HG02840 (cell line): ENCODE measurements at regions not wholly inside any gene's neighbourhood (a gene's known extent, or its start where the extent isn't known, plus 50 kb on each side); places are given as distances from the start of the nearest gene placed in this dataset.

Experiments
- ATAC-seq: cut with Tn5 transposase; IDR thresholded peaks from one replicate; pipeline ENCODE4 v1.9.1; 2021; ENCODE audit warnings: mild to moderate bottlenecking, moderate library complexity, moderate number of reproducible peaks; ENCODE audit not compliant: unreplicated experiment, low FRiP score

DNA sequence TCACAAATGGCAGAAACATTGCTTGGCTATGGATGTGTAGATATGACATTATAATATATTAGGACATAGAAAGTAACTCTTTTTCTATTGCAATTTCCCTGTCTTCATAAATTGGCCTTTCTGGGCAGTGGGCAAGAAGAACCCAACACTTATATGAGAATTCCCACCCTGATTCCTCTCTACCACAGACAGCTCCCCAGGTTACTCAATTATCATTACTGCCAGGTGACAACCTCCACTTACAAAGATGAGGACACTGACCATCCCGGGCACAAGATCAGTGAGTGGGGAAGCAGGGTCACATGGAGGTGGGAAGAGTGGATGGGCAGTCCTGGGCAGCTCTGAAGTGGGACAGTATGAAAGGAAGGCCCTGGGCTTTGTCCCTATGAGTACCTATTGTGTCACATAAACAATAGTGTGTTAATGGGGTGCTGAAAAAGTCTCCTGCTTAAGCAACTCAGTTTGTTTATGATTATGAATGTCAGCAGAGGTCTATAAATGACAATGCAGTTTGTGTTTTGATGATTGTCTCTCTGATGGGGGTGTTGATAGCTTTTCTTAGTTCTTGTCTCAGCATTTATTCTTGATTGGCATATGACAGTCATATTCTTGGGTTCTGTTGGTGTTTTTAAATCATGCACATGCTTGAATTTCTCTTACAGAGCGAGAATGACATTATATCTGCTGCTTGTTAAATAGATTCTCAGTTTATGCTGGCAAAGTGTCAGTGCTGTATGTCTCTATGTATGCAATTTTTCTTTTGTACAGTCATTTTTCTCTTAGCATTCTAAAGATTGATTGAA is 99.9 kb downstream of the SLIT2 start:
- no peak for ATAC-seq

DNA sequence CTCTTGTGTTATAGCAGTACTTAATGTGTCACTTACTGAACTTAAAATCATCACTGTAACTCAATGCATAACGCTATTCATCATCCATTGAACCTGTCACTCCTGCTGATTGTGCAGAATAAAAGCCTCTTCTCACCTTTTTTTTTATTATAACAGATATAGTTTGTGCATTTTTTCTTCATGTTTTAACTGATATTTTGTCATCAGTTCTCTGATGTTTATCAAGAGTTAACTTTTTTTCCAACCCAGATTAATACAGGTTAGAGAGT is 100.4 kb downstream of the SLIT2 start:
- ATAC-seq: no peak

DNA sequence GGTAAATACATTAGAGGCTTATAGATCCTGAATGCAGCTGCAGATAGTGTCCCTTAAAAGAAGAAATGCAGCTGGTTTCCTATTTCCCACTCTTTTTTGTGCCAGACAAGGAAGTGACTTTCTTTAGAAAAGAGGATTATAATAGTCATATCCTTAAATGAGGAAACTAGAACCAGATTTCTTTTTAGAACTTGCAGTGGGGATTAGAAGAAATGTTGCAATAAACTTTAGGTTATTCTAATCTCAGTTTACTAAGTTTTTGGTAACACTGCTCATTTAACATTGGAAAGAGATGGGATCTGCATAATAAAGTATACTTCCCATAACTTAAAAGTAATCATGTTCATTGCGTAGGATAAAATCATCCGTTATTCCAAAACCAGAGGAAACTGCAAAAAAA is 101.9 kb downstream of the SLIT2 start:
- no peak for ATAC-seq

DNA sequence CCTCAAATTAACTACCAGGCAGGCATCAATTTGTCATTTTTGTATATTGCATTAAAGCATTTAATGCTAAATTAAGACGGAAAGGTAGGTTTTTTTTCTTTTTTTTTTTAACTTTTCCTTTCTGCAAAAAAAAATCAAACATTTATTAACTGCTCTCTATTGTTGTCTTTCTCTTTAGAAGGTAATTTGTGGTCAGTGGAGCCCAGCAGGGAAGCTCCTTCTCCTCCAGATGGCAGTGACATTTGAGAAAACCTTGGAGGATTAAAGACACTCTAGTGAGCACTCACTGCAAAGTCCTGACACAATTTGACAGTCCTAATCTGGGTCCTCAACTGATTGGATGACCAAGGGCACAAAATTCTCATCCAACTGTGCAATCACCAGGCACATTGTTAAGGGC is 102.4 kb downstream of the SLIT2 start:
- no peak for ATAC-seq

DNA sequence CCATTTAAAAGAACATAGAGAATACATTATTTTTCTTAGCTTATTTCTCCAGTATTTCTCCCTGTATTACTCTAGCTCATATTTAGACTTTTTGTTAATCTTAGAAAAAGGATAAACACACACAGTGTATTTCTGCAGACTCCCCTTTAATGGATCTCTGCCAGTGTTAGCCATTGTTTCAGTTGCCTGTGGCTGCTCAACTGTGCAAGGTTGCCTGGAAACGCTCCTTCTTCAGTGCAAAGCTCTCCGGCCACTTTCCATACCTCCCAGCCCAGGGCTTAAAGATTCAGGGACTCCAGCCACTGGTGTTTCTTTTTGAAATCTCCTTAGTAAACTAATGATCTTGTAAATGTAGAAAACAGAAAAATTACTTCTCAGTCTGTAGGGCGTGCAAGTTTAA is 104.9 kb downstream of the SLIT2 start:
- ATAC-seq: no peak

DNA sequence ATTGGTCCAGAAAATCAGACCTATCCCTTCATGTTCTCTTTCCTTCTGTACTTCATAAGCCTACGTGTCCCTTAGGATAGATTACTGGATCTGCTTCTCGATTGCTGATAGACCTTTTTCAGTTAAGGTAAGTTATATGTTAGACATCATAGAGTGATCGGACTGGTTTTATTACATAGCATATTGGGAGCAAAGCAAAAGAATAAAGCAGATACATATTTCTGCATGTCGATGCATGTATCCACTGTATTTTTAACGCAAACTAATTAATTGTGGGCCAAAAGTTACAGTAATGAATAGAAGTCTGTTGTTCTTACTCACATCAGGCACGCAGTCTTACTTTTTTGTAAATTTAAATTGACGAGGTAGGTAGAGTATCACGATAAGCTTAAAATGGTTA is 106.4 kb downstream of the SLIT2 start:
- no peak for ATAC-seq

DNA sequence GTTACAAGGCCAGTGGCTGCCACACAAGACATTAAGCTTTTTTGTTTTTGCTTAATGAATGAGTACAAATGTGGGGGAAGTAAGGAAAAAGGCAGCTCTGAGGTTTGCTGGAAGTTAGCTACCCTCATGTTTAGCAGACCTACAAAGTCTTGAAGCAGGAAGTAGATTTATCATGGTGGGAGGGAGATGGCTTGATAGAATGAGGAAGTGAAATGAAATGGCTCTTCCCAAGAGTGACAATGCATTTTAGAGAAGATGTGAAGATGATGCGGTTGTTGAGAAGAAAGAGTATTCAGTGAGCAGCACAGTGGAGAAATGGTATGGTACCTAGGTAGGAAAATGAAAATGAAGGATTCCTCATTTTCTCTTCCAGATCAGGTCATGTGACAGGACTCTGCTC is 108.0 kb downstream of the SLIT2 start:
- no peak for ATAC-seq

DNA sequence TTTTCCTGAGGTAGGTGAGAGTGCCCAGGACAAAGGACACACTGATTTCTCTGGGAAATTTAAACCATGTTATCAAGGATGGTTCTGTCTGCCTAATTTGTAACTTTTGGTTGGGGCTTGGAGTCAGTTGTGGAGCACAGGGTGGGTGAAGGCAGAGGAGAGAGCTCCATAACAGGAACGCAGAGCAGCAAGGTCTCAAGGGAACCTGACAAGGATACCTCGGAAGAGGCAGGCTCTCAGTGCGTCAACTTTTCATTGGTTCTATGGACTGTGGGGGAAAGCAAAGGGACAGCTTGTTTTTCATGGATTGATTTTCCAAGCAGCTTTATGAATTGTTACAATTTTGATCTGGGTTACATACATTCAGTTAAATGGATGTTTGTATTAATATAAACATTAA is 110.4 kb downstream of the SLIT2 start:
- no peak for ATAC-seq

DNA sequence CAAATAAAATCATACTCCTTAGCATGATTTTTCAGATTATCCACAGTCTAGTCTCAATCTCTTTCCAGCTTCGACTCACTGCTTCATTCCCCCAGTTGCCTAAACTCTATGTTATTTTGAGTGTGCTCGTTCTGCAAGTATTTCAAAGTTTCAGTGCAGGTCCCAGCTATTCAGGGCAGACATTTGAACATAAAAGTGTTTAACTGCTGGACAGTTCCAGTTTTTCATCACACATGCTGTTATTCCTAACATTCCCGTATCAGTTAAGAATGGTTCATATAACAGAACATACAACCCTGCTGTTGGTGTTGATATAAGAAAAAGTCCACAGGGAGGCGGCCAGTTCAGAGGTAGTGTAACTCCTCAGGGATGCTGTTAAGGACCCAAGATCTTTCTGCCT is 113.3 kb downstream of the SLIT2 start:
- no peak for ATAC-seq

DNA sequence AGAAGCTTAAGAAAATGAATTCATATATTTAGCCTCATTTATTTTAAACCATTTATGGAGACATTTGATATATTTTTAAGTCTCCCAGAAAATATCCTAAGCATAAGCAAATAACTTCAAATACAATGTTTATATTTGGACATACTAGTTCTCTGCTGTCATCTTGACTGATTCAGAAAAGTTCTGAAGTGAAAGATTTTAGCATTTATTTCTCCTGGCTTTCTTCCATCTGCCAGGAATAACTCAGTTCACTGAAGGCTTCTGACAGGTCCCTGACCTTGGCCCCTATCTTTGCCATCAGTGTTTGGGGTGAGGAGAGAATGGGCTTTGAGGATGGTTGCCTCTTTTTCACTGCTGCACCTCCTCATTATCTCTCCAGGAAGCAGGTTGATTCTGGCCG is 115.7 kb downstream of the SLIT2 start:
- no peak for ATAC-seq

DNA sequence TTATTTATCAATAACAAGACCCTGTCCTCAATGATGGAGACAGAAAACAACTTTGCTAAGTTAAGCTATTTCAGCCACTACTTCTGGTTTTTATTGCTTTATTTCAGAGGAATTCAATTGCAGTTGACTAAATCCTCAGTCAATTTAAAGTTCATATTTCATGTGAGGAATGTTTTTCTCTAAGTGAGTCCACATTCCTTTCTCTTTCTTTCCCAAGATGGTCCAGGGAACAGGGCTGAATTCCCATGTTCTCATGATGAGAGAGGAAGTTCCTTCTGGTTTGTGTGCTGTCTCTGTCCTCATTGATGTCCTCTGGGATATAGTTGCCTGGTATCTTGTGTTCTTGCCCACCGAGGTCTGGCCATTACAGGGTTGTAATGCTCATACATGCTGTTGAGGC is 117.2 kb downstream of the SLIT2 start:
- no peak for ATAC-seq

DNA sequence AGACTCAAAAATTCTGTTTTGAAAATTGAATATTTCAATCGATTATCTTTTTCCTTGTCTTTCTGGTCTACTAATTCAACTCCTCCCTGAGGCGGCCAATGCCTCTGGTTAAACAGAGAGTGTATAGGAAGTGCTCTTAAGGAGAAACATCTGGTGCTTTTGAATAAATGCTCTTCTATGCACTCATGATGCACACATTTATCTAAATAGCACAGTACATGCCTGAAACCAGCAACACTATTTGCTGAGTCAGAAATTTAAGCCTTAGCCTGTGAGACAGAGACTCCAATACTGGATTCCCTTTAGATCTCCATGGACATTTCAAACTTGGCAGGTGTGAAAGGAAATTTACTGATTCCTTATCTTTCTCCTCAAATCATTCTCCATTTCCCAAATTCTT is 118.6 kb downstream of the SLIT2 start:
- ATAC-seq: no peak

DNA sequence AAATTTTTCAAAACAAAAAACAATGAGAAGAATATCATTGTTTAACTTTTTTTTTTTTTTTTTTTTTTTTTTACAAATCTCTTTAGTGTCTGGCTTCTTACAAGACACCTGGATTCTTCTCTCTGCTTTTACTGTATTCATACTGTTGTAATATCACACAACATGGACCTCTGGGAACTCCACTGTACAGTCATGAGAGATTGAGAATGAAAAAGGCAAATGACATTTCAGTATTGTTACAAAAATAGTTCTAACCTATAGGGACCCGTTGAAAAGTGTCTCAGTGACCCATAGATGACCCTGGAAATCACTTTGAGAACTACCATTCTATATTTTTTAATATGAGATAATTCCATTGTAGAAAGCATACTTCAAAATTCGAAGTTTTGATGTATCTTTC is 124.4 kb downstream of the SLIT2 start:
- no peak for ATAC-seq

DNA sequence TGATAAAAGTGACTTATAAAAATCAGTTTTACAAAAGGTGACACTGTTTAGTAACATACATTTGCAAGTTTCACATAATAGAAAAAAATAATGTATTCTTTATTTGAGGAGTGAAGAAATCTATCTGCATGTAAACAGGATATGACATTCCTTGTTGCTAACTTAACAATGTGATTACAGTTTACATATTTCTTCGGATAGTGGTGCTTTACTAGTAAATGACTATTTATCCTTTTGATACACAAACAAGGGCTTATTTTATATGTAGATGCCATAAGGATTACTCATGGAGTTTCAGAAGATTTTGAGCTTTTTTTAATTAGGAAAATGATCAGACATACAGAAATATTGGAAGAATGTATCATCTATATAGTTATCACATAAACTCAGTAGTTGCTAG is 126.5 kb downstream of the SLIT2 start:
- no peak for ATAC-seq

DNA sequence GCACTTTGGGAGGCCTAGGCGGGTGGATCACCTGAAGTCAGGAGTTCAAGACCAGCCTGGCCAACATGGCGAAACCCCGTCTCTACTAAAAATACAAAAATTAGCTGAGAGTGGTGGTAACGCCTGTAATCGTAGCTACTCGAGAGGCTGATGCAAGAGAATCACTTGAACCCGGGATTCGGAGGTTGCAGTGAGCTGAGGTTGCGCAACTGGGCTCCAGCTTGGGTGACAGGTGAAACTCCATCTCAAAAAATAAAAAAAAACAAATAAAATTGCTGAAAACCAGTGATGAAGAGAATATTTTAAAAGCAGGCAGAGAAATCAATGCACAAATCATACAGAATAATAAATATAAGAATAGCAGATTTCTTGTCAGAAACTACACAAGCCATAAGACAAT is 129.3 kb downstream of the SLIT2 start:
- no peak for ATAC-seq

DNA sequence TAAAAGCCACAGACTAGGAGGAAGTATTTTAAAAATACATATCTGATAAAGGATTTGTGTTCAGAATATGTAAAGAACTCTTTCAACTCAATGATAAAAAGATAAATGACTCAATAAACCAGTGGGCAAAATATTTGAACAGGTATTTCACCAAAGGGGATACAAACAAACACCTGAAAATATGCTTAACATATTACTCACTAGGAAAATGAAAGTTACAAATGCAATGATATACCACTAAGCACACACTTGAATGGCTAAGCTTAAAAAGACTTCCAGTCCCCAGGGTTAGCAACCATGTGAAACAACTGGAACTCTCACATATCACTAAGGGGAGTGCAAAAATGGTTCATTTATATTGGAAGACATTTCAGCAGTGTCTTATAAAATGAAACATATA is 131.6 kb downstream of the SLIT2 start:
- no peak for ATAC-seq

DNA sequence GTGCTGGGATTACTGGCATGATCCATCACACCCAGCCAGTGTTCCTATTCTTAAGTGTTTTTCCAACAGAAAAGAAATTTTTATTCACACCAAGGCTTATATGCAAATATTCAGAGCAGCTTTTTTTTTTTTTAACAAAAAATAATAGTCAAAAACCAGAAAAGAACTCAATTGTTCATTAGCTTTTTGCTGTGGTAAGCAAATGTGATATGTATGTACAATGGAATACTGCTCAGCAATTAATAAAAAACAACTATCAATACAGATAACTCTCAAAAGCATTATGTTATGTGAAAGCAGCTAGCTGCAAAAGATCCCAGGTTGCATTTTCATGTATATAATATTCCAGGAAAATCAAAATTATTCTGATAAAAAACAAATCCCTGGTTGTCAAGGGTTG is 132.3 kb downstream of the SLIT2 start:
- ATAC-seq: no peak

DNA sequence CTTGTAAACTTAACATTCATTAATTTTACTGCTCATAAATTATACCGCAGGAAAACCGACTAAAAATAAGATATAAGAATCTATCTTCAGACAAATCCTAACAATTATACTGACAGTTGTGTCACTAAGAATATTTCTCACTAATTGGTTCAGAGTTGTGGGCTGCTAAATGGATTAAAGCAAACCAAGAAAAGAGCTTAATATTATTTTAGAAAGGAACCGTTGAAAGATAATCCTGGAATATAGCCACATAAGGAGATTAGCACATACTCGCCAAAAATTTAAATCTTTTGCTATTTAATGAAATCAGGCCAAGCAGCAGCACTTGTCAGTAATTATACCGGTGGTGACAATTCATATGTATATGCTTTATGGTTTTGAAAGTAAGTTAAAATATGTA is 132.8 kb downstream of the SLIT2 start:
- no peak for ATAC-seq

DNA sequence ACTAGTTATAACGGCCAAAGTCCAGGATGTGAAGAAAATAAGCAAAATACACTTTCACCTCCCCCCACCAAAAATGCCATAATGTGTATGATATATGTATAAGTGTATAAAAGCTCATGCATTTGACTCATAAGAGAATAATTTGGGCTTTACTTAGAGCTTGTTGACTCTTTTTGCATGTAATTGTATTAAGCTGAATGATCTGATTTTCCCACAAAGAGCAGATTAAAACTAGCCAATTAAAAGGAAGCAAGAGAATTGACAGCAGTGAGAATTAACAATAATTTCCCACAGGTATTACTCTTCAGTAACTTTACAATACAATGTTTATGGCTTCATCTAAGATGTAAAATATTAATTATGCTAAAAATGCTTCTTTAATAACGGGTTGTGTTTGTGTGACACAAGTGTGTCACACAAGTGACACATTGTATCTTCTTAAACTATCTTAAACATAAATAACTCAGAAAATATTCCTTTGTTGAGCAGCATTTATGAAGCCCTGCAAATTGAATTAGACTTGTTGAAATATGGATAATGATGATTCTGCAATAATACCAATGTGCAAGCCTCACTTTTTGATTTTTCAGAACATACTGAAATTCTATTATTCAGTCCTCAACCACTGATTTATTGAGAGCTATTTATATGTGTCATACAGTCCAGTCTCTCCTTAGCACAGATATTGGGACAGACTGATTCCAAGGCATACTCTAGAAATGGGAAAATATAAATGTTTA is 134.5 kb downstream of the SLIT2 start:
- ATAC-seq: no peak

DNA sequence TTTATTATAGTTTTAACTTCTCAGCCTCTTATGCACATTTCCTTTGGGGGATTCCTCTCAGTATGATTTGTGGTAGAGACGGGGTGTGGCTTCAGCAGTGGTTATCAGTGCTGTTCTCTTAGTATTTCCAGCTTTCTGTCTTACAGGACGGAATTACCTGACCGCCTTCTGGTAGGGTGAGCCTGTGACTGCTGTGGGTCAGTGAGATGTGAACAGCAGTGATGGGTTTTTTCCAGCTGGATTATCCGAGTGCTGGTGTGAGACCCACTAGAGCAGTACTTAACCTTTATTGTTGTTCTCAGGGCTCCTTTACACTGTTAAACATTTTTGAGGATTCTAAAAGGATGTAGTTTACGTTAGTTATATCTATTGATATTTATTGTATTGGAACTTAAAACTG is 135.2 kb downstream of the SLIT2 start:
- ATAC-seq: no peak

DNA sequence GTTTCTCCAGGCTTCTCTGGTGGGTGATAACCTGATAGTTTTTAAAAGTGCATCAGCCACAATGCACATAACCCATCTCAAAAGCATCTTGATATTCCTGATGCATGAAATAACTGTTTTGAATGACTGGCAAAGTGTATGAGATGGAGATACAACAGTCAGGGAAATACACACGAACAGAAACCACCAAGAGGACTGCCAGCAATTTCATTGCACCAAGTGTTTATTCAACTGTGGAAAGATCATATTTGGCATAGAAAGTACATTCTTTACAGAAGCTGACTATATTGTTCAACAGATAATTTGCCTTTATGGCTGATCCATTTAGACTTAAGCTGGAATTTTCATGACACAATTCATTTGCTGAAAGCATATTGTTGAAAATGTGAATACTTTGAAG is 139.5 kb downstream of the SLIT2 start:
- ATAC-seq: no peak

DNA sequence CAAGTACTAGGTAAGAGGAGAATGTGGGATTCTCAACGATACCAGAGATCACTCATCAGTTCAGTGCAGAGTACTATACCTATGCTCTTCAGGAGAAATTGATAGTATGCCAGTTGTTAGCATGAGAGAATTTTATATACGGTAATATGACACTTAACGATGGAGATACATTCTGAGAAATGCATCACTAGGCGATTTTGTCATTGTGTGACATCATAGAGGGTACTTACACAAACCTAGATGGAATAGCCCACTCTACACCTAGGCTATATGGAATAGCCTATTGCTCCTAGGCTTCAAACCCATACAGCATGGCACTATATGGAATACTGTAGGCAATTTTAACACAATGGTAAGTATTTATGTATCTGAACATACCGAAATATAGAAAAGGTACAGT is 140.2 kb downstream of the SLIT2 start:
- ATAC-seq: no peak
